Right atrium auricular region (tissue), 2 donors: ENCODE measurements at regions not wholly inside any gene's neighbourhood (a gene's known extent, or its start where the extent isn't known, plus 50 kb on each side); places are given as distances from the start of the nearest gene placed in this dataset.
"Not testable (repeated sequence)": the region's sequence is repeated elsewhere in the genome, so short reads cannot be mapped to it uniquely, and the experiment has no call there.

Source experiments
- DNase-seq: peaks from one replicate; pipeline ENCODE4 v3.0.0-alpha.2; 2019; ENCODE audit warnings: low spot score
- H3K27ac ChIP-seq, 2 donors: fragments of 200-600 bp; sonication (generic); 1 replicate in 1 of 2; 2 replicates in 1 of 2; pipeline ENCODE4 v1.5.1; 2016 to 2019
- H3K27me3 ChIP-seq, 2 donors: fragments of 200-600 bp; sonication (generic); one replicate each; pipeline versions ENCODE4 v1.5.1 to v1.6.0; 2017 to 2019
- H3K36me3 ChIP-seq: fragments of 200-600 bp; sonication (generic); one replicate; pipeline ENCODE4 v1.5.1; 2016
- H3K4me1 ChIP-seq, 2 donors: fragments of 200-600 bp; sonication (generic); one replicate each; pipeline versions ENCODE4 v1.5.1 to v1.6.0; 2017 to 2019
- H3K4me3 ChIP-seq, 2 donors: fragments of 200-600 bp; sonication (generic); 1 replicate in 1 of 2; 2 replicates in 1 of 2; pipeline ENCODE4 v1.5.1; 2017 to 2019; ENCODE audit warnings: mild to moderate bottlenecking in 1 of 2, moderate library complexity in 1 of 2
- H3K9me3 ChIP-seq, 2 donors: fragments of 200-600 bp; sonication (generic); one replicate each; pipeline ENCODE4 v1.5.1; 2019
- TF ChIP-seq, protein P1 (sequence below), 2 donors: fragments of 200-600 bp; sonication (generic); IDR thresholded peaks; one replicate each; pipeline ENCODE4 v1.5.1; 2019; ENCODE audit warnings: antibody characterized with exemption in 2 of 2

- TF ChIP-seq, protein P1, sequence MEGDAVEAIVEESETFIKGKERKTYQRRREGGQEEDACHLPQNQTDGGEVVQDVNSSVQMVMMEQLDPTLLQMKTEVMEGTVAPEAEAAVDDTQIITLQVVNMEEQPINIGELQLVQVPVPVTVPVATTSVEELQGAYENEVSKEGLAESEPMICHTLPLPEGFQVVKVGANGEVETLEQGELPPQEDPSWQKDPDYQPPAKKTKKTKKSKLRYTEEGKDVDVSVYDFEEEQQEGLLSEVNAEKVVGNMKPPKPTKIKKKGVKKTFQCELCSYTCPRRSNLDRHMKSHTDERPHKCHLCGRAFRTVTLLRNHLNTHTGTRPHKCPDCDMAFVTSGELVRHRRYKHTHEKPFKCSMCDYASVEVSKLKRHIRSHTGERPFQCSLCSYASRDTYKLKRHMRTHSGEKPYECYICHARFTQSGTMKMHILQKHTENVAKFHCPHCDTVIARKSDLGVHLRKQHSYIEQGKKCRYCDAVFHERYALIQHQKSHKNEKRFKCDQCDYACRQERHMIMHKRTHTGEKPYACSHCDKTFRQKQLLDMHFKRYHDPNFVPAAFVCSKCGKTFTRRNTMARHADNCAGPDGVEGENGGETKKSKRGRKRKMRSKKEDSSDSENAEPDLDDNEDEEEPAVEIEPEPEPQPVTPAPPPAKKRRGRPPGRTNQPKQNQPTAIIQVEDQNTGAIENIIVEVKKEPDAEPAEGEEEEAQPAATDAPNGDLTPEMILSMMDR (IDR thresholded peaks at IDR 0.05) = no peak
- Histone ChIP-seq H3K9me3 (no peaks in the 10 kb centered on the region), H3K27me3 (no peaks in the 10 kb centered on the region), H3K27ac (no peak overlapping the region), H3K4me1 (peaks cover 3 to 11% of the 10 kb centered on the region in 2 donors), H3K36me3 (no peaks in the 10 kb centered on the region), H3K4me3 (no peak overlapping the region)
- DNase-seq = no peak
Observed at GRCh38 chr2:161067846-161068350, 92.3 kb upstream of the TANK start.

DNA sequence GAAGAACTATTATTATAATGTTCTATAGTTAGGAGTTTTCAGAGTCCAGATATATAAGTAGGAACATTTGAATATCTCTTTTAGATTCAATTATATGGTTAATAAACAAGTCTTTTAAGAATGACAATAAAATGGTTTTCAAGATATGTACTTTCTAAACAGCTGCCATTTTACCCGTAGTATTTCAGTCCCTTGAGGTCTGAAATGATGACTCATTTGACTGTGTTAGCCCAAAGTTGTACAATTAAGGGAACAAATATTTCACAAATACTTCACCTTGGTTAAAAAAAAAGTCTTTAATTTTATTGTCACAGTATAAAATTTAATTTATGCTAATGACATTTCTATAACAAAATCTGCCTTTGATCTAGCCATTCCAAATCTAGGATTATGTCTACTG lies 91.6 kb upstream of the TANK start:
- peaks cover 3 to 4% of the 10 kb centered on the region in 2 donors for H3K4me1 ChIP-seq
- DNase-seq = no peak
- H3K27me3 ChIP-seq = no peaks in the 10 kb centered on the region
- H3K27ac ChIP-seq = no peak overlapping the region
- H3K9me3 ChIP-seq = no peaks in the 10 kb centered on the region
- TF ChIP-seq, protein P1 (IDR thresholded peaks at IDR 0.05) = no peak
- no peak overlapping the region for H3K4me3 ChIP-seq
- H3K36me3 ChIP-seq = no peaks in the 10 kb centered on the region

- Histone ChIP-seq H3K27me3 (no peaks in the 10 kb centered on the region), H3K27ac (no peak overlapping the region), H3K36me3 (no peaks in the 10 kb centered on the region), H3K9me3 (no peaks in the 10 kb centered on the region), H3K4me3 (no peak overlapping the region), H3K4me1 (peaks cover 0 to 3% of the 10 kb centered on the region in 2 donors)
- TF ChIP-seq, protein P1 (IDR thresholded peaks at IDR 0.05) = no peak
- DNase-seq = no peak
Observed at GRCh38 chr2:161070693-161071479, 89.3 kb upstream of the TANK start.

DNA sequence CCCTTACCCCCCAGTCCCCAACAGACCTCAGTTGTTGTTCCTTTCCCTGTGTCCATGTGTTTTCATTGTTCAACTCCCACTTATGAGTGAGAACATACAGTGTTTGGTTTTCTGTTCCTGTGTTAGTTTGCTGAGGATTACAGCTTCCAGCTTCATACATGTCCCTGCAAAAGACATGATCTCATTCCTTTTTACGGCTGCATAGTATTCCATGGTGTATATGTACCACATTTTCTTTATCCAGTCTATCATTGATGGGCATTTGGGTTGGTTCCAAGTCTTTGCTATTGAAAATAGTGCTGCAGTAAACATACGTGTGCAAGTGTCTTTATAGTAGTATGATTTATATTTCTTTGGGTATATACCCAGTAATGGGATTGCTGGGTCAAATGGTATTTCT lies 87.8 kb upstream of the TANK start:
- H3K9me3 ChIP-seq, H3K27ac ChIP-seq, H3K27me3 ChIP-seq, H3K4me3 ChIP-seq, H3K4me1 ChIP-seq, H3K36me3 ChIP-seq, DNase-seq: not testable (repeated sequence)

GRCh38 chr2:161075701-161076100 lies 84.5 kb upstream of the TANK start:
- Histone ChIP-seq H3K27me3 (no peaks in the 10 kb centered on the region), H3K36me3 (no peaks in the 10 kb centered on the region), H3K9me3 (no peaks in the 10 kb centered on the region), H3K27ac (no peak overlapping the region), H3K4me3 (no peak overlapping the region), H3K4me1 (no peaks in the 10 kb centered on the region)
- TF ChIP-seq, protein P1 (IDR thresholded peaks at IDR 0.05) = no peak
- DNase-seq = no peak

DNA sequence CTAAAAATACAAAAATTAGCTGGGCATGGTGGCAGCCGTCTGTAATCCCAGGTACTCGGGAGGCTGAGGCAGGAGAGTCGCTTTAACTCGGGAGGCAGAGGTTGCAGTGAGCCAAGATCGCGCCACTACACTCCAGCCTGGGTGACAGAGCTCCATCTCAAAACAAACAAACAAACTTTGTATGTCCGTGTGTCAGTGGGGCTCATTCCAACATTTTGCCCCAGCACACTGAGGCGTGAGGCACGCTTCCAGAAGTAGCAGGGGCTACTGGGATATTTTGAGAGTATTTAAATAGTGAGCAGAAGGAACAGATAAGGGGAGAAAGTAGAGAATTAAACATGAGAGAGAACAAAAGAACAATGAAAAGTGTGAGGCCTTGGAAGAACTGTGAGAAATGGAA lies 83.3 kb upstream of the TANK start:
- H3K27me3 ChIP-seq = no peaks in the 10 kb centered on the region
- no peak for DNase-seq
- H3K36me3 ChIP-seq = no peaks in the 10 kb centered on the region
- TF ChIP-seq, protein P1 (IDR thresholded peaks at IDR 0.05) = no peak
- no peak overlapping the region for H3K4me3 ChIP-seq
- peak overlapping the region; percentile 50 to 70 for H3K27ac ChIP-seq
- no peaks in the 10 kb centered on the region for H3K4me1 ChIP-seq
- H3K9me3 ChIP-seq = no peaks in the 10 kb centered on the region
